ENCODE measurements at regions not wholly inside any gene's neighbourhood (a gene's known extent, or its start where the extent isn't known, plus 50 kb on each side); places are given as distances from the start of the nearest gene placed in this dataset.
"Not testable (repeated sequence)": the region's sequence is repeated elsewhere in the genome, so short reads cannot be mapped to it uniquely, and the experiment has no call there.

DNA sequence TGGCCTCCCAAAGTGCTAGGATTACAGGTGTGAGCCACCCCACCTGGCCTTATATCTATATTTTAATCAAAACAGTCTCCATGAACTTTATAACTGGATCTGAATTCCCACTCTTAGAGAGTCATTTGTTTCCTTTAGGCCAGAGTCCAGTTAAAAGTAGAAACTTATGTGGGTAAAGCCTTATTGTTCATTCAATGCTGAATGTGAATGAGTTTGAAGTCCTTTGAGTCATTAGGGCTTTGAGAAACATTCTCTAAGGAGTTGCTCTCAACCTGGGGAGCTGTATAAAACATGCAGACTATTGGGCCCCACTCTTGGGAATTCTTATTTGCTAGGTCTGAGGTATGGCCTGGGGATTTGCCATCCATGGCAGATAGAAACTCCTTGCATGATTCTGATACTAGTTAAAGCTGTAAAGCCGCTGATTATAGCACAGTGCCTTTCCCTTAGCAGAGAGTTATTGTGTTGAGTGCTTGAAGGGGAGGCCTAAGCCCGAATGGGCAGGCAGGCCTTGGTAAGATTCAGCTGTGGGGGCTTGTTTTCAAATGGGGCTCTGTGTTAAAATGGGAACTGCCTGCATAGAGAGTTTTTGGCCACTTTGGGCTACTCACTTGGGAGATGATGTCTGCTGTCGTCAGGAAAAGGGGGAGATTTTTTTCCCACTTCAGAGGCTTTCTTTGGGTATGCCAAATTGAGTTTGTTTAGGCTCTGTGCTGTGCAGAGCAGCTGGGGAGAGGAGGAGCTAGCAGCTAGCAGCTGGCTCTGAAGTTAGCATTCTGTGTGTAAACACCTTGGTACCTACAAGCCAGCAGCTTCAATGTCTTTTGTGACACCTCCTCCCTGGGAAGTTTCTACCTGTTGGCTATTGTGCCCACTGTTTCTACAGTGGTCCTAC lies 117.5 kb downstream of the DACT1 start:
- no peak for FAIRE-seq

DNA sequence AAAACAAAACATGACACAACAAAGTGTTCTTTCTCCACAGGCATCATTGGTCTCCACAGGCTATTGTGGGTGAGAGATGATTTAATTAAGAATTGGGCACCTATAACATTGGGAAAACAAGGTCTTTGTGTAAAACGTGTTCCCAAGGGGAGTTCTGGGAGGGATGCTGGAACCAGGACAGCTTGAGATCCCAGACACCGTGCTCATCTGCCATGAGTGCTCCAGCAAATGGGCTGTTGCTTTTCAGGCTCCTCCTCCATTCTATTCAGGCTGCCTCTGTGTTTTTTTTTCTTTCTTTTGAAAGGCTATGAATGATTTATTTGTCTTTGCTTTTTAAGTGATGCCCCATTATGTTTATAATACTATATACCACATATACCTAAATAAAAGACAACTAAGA lies 122.4 kb downstream of the DACT1 start:
- FAIRE-seq = no peak

DNA sequence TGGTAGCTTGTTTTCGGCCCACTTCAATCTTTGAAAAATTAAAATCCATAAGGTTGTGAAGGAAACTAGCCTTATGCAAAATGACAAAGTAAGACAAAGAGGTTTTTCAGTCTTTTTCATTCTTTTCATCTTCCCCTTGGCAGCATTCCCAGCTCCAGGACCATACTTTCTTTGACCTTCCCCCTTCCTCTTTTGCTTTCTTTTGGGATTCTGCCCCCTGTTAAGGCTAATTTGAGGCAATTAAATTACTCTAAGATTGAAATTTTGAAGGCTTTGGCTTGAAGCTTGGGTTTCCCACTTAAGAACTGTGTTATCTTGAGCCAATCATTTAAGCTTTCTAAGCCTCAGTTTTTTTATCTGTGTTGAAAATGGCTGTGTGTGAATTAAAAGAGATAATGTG lies 124.9 kb downstream of the DACT1 start:
- no peak for FAIRE-seq

DNA sequence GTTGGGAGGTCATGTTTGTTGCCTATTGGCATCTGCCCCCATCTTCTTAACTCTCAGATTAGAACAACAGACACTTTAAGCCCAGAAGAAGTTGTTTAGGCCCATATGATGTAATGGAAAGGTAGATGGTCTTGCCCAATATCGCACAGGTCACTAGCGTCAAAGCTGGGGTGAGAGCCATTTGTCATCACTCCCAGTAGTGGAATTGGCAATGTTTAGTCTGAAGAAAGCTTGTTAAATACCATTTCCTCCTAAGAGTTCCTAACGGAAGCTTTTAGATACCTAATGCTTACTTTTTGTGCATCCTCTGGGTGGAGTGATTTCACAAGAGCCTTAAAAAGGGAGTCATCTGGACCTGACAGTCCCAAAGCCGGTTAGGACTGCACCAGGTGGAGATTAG lies 125.4 kb downstream of the DACT1 start:
- no peak for FAIRE-seq

DNA sequence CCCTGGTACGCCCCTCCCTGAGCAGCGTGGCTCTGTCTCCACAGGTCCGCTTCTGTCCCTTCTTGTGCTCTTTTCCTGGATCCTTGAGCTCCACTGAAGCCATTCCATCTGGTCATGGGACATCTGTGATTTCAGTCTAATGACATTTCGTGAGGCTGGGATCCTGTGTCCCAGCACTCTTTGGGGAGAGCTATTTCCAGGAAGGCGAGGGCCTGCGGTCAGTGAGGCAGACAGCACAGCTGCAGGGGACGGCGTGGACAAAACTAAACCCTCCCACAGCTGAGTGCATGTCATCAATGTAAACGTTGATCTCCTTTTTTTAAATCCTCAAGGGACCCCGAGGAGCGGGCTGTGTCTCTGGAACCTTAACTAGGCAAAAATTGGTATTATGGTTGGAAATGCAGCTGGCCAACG lies 127.7 kb downstream of the DACT1 start:
- FAIRE-seq = no peak

DNA sequence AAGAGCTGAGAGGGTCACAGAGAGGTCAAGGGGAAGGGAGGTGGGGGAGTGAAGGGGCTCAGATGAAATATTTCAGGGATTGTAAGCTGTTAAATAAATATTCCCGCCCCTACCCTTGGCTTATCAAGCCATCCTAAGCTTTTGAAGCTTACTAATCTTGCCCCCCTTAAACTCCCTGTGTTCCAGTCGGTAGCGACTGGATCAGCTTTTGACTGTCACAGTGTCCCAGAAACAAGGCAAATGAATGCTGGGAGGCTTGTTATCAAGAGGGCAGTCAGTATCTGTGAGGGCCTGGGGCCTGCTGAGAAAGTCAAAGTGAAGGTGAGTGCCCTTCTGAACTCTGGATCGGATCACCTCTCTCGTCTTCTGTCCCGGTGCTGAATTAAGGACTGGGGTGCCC lies 128.1 kb downstream of the DACT1 start:
- no peak for FAIRE-seq

DNA sequence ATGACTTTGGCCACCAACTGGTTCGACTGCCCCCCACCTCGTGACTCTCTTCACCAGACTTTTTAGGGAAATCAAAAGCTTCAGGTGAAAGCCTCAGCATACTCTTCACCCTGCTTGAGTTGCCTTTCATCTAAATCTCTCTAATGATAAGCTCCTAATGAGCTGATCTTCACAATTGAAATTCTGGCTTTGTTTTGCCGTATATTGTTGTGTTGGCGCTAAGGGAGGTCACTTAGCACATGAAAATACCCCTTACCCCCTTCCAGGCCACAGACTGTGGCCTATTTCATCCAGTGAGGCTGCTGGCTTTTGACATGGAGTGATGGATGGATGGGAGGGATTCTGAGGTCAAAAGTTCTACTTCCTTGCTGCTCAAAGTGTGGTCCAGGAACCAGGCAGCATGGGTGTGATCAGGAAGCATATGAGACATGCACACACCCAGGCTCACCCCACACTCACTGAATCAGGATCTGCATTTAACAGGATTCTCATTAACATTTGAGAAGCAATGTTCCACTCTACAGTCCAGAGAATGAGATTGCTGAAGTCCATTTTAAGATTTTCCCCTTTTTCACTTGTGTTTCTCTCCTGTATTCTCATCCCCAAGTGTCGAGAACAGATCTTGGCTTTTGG lies 131.4 kb downstream of the DACT1 start:
- no peak for FAIRE-seq

DNA sequence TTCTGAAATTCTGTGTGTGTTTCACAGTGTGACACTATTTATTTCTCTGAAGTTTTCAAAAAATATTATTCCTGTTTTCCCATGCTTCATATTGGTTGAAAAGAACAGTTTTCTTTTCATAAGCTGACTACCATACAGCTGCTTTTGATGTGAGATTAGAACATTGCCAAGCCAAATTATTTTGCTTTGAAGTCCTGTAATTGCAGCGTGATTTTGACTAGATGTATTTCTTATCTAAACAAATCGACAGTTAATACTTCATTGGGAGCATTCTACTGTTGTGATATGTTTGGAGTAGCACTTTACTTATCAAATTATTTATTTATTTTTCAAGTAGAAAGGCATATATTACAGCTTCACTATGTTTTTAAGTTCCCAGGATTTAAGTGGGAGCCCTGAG lies 132.0 kb downstream of the DACT1 start:
- FAIRE-seq = no peak

DNA sequence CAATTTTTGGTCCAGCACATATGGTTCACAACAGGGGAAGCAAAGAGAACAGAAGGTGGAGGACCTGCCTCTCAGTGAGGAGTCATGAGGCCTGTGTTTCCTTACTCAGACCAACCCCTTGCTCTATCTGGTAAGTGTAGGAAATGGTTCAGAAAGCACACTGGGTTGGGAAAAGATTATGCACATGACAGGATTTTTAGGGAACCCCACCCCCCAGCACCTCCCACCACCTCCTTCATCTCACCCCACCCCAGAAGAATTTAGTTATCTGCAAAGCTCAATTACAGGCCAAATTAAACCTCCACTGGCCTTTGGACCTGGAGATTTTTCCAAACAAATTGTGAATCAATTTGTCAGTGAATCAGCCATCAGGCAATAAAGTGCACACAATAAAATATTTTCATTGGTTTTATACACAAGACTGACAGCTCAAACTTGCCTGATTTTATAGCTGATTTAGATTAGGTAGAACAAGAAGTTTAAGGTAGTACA lies 132.8 kb downstream of the DACT1 start:
- FAIRE-seq = no peak

DNA sequence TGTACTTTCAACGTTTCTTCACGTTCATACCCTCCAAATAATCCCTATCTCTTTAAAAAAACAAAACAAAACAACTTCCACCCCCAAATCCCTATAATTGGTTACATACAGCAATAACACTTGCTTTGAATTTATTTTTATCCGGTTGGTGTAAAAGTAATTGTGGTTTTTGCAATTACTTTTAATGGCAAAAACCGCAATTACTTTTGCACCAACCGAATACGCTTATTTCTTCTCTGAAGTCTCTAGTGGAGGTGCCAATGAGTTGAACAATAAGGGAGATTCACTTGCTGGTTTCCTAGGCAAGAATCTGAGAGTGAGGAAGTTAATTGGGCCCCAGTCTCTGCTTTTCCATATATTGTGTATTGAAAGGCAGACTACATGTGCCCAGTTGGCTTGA lies 133.3 kb downstream of the DACT1 start:
- FAIRE-seq = no peak

DNA sequence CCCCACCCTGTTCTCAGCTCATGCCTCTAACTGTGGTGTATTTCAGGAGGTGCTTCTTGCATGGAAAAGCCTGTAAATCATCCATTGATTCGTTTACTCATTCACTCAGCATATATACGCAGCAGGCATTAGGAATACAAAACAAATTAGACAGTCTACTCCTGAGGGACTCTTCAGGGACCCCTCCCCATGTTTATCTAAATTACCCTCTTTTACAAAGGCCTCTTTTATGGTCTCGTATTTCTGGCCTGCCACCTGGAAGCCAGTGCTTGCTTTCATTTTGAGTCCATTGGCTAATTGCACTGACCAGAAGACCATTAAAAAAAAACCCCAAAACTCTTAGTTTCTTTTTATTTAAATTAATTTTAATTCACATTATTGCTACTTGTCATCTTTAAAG lies 134.4 kb downstream of the DACT1 start:
- FAIRE-seq = no peak

DNA sequence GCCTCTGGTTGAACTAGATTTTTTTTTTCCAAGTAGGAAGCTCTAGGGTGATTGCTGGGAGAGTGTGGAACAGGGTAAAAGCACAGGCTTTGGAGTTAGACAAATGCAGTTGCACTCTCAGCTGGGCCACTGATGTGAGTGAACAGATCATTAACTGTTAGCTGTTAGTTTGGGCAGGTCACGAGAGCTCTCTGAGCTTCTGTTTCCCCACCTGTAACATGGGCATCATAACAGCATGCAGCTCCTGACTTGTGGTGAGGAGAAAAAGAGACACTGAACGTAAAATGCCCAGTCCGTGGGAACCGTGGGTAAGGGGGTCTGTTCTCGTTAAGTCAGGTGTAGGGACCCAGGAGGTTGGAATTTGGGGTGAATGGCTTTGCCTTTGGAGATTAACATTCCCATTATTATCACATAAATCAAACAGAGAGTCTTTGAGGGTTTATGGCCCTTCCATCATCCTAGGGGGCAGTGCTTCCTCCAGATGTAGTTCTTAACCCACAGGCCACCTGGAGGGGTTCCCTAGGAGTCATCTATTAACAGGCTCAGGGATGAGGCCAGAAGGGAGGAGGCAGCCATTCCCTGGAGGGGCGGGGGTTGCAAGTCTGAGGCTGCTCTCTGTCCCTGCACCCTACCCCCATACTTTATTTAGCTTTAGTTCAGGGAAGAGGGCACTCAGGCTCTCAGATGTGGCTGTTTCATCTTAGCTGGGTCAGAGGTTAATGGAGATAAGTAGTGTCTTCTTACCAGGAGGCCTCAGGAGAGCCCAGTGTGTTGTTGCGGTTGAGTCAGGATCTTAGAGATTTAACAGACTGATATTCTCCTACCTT lies 135.2 kb downstream of the DACT1 start:
- FAIRE-seq = no peak

DNA sequence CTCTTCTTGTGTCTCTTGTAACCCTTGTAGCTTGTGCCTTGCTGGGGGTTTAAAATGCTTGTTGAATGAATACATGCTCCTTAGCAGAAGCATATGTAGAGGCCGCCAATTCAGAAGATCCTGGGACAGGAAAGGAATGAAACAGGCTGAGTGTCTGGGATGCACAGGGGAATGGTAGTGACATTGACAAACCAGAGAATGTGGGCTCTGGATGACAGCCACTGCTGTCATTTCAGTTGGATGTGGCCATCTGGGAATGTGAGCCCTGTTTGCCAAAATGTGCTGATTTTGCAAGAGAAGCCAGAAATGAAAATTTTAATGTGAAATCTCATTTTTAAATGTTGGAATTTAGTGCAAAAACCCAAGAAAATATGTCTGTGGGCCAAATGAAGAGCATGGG lies 136.8 kb downstream of the DACT1 start:
- FAIRE-seq = no peak

DNA sequence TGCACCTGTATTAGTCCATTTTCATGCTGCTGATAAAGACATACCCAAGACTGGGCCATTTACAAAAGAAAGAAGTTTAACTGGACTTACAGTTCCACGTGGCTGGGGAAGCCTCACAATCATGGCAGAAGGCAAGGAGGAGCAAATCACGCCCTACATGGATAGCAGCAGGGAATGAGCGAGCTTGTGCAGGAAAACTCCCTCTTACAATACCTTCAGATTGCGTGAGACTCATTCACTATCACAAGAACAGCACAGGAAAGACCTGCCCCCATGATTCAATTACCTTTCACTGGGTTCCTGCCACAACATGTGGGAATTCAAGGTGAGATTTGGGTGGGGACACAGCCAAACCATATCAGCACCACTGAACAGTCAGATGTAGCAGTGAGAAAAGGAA lies 137.4 kb downstream of the DACT1 start:
- not testable (repeated sequence) for FAIRE-seq

DNA sequence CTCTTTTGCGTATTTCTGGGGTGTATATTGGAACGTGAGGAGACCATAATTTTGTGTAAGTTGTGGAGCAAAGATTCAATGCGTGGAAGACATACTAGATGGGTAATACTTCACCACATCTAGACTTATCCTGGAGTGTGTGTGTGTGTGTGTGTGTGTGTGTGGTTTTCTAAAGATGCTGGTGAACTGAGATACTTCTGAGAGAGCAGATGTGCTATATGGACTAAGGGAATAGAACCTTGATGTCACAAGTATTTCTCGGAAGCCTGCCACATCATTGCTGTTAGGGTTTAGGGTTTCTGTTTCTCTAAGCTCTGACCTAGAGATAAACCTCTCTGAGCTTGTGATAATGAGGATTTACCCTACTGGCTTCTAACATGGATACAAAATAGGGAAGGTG lies 138.8 kb downstream of the DACT1 start:
- no peak for FAIRE-seq

DNA sequence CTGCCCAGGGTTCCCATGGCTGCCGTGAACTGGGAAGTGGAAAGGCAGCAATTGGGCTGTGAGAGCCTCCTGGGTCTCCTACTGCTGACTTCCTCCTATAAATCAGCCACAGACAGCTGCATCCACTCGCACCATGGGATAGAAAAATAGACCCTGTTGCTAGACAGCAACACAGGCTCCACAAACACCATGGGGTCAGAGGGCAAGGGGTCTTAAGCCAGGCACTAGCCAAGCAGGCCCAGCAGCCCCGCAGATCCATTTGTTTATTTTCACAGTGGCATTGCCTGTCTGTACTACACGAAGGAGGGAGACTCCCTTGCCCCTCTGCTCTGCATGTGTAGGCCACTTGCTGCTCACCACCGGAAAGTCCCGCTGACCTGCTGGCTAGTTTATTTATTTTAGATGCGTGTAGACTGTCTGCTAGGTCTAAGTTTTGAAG lies 139.8 kb downstream of the DACT1 start:
- FAIRE-seq = no peak

DNA sequence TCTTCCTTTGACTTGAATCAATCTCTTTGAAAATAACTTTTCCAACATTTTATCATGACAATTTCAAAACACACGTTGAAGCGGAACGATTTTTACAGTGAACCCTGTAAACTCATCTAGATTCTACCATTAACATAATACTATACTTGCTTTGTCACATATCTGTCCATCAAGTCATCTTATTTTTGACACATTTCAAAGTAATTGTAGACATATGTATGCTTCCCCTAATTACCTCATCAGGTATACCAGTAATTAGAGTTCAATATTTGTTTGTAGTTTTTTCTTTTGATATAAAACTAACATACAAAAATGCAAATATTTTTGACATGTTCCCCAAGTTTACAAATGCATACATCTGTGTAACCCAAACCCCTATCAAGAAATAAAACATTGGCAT lies 140.4 kb downstream of the DACT1 start:
- FAIRE-seq = no peak

DNA sequence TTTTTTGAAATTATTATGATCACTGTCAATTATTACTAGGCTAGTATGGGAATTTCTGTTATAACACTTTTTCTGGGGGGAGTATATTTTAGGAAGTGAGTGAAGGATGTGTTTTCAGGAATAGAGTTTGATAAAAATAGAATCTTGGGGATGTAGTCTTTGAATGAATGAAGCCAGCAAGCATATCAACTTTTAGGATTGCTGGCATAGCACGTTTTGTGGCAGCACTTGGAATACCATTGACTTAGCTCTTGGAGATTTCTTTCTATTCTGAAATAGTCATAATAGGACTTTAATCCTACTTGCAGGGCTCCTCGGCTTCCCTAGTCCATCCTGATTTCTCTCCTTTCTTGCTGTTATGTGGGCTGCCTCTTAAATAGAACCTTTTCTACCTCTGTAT lies 141.6 kb downstream of the DACT1 start:
- FAIRE-seq = no peak

DNA sequence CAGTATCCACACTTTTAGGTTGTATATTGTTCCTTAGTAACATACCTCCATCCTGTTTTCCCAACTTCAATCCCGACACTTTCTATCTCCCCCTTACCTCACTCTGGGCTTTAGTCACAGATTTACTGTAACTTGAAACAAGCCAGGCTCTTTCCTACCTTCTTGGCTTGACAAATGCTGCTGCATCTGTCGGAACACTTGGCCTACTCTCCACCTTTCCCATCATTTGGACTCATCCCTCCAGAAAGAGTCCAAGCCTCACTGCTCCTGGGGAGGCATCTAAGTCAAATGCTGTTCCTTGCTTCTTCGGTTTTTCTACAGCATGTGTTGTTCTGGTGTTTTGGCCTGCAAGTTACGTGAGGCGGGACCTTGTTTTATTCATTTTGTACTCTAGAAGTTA lies 142.4 kb downstream of the DACT1 start:
- FAIRE-seq = no peak

DNA sequence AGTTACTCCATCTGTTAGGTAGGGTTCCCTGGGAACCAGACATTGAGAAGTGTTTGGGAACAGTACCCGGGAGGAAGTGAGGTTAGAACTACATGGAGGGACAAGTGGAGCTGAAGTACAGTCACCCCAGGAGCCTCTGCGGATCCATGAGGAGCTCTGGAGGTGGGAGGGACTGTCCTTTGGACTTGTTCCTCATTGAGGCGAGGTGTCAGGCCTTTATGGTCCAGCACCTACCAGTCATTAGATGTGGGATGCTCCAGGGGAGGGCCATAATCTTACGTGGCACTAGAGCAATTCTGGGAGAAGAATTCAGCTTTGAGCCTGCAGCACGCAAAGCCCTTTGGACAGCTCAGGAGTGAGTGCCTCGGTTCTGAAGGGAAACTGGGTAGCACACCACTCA lies 142.8 kb downstream of the DACT1 start:
- no peak for FAIRE-seq

DNA sequence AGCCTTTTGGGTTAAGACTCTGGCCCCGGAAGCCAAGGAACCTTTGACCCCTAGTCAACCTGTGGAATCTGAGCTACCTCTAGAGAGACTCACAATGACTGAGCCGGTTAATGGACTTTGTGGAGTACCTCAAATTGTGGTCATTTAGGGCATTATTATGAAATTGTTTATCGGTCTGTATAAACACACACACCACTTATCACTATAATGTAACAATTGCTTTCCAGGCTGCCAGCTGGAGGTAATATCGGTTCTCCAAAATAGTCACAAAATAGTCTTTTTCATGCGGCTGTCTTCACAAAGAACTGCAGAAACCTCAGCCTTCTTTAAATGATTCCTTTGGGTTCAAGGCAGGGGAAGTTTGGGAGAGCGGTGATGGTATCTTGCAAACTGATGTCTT lies 144.2 kb downstream of the DACT1 start:
- FAIRE-seq = no peak

DNA sequence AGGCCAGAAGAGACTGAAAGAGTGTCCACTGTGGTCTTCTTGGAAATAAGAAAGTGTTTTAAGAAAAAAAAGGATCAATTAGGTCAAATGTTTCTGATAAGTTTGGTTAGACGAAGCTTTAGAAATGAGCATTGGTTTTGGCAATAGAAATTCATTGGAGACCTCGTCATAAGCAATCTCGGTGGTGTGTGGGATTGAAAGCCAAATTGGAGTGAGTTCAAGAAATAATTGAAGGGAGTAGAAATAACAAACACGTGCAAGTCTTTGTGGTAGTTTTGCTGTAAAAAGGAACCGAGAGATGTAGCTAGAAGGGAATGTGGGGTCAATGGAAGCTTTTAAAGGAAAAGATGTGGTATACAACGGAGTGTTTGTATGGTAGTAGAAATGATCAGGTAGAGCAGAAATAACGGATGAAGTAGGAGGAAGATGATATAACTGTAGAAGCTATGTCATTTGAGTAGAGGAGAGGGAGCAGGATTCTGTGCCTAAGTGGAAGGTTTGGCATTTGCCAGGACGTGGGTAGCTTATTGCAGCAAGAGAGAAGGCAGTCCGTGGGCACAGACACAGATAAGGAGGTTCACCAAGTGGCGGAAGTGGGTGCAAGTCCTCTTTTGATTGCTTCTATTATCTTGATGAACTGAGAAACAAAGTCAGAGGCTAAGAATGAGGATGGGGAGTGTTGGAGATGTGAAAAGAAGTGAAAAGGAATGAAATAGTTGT lies 146.2 kb downstream of the DACT1 start:
- no peak for FAIRE-seq

DNA sequence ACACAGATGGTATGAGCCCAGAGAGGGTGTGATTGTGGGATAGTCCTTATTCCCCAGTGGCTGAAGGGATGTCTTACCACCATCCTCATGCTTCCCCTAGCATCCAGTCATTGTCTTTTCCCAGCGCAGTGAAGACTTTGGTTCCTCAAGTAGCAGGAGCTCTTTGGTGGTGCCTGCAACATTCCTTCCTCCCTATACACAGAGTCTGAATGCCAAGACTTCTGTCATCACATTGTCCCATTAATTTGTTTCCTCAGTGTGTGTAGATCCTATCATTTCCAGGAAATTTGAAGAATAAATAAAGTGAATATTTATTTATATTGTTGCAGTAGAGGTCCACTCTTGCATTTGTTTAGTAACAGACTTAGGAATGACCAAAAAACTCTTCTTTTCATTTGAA lies 147.2 kb downstream of the DACT1 start:
- no peak for FAIRE-seq
